GM19238 (cell line): ENCODE measurements at regions not wholly inside any gene's neighbourhood (a gene's known extent, or its start where the extent isn't known, plus 50 kb on each side); places are given as distances from the start of the nearest gene placed in this dataset.
"Not testable (repeated sequence)": the region's sequence is repeated elsewhere in the genome, so short reads cannot be mapped to it uniquely, and the experiment has no call there.

Experiments used
- DNase-seq: peaks from one replicate; pipeline ENCODE4 v3.0.0; 2011; ENCODE audit warnings: low spot score; ENCODE audit not compliant: insufficient read length

- no peak for DNase-seq
Measured at GRCh38 chrX:4579999-4580398, 866.5 kb upstream of the PRKX start.

- no peak for DNase-seq
Measured at GRCh38 chrX:4579480-4579879, 866.0 kb upstream of the PRKX start.

- DNase-seq: no peak
Measured at GRCh38 chrX:4572691-4573090, 859.2 kb upstream of the PRKX start.

GRCh38 chrX:4570151-4570550, 856.7 kb upstream of the PRKX start:
- no peak for DNase-seq

- DNase-seq: no peak
Measured at GRCh38 chrX:4560192-4560591, 846.7 kb upstream of the PRKX start.

- DNase-seq: no peak
Measured at GRCh38 chrX:4550018-4550417, 836.6 kb upstream of the PRKX start.

GRCh38 chrX:4547213-4547836, 833.9 kb upstream of the PRKX start:
- DNase-seq: peak; percentile 1

GRCh38 chrX:4546178-4546577, 832.7 kb upstream of the PRKX start:
- not testable (repeated sequence) for DNase-seq

GRCh38 chrX:4528247-4528646, 814.8 kb upstream of the PRKX start:
- DNase-seq: no peak

- no peak for DNase-seq
Measured at GRCh38 chrX:4485912-4486311, 772.5 kb upstream of the PRKX start.

- no peak for DNase-seq
Measured at GRCh38 chrX:4484266-4484665, 770.8 kb upstream of the PRKX start.

- no peak for DNase-seq
Measured at GRCh38 chrX:4451591-4451990, 738.1 kb upstream of the PRKX start.

GRCh38 chrX:4450177-4450576, 736.7 kb upstream of the PRKX start:
- DNase-seq: no peak

- DNase-seq: no peak
Measured at GRCh38 chrX:4435905-4436304, 722.5 kb upstream of the PRKX start.

GRCh38 chrX:4397471-4397870, 684.0 kb upstream of the PRKX start:
- no peak for DNase-seq

- DNase-seq: no peak
Measured at GRCh38 chrX:4382273-4382672, 668.8 kb upstream of the PRKX start.

GRCh38 chrX:4380710-4381109, 667.3 kb upstream of the PRKX start:
- no peak for DNase-seq

GRCh38 chrX:4379071-4379470, 665.6 kb upstream of the PRKX start:
- DNase-seq: no peak

- DNase-seq: no peak
Measured at GRCh38 chrX:4373791-4374190, 660.3 kb upstream of the PRKX start.

GRCh38 chrX:4358577-4358976, 645.1 kb upstream of the PRKX start:
- no peak for DNase-seq

GRCh38 chrX:4322916-4323315, 609.5 kb upstream of the PRKX start:
- no peak for DNase-seq

GRCh38 chrX:4320436-4320947, 607.0 kb upstream of the PRKX start:
- no peak for DNase-seq

GRCh38 chrX:4315891-4316290, 602.4 kb upstream of the PRKX start:
- no peak for DNase-seq

- no peak for DNase-seq
Measured at GRCh38 chrX:4314586-4314985, 601.1 kb upstream of the PRKX start.
